AG09309 (cell line): ENCODE measurements at regions not wholly inside any gene's neighbourhood (a gene's known extent, or its start where the extent isn't known, plus 50 kb on each side); places are given as distances from the start of the nearest gene placed in this dataset.
"Not testable (repeated sequence)": the region's sequence is repeated elsewhere in the genome, so short reads cannot be mapped to it uniquely, and the experiment has no call there.

ENCODE experiments used
- DNase-seq: peaks from one replicate; pipeline ENCODE4 v3.0.0-alpha.2; 2010; ENCODE audit warnings: low read depth
- H3K4me3 ChIP-seq: 2 replicates; pipeline ENCODE4 v1.5.1; 2011; ENCODE audit warnings: mild to moderate bottlenecking, low read depth, low read length, moderate library complexity; ENCODE audit not compliant: control insufficient read depth
- TF ChIP-seq, protein P1 (sequence below): IDR thresholded peaks from 2 replicates; pipeline ENCODE4 v1.5.1; 2011; ENCODE audit warnings: mild to moderate bottlenecking, low read depth, low read length, inconsistent platforms; ENCODE audit not compliant: insufficient read depth, control insufficient read depth; ENCODE audit errors: missing control alignments

DNA sequence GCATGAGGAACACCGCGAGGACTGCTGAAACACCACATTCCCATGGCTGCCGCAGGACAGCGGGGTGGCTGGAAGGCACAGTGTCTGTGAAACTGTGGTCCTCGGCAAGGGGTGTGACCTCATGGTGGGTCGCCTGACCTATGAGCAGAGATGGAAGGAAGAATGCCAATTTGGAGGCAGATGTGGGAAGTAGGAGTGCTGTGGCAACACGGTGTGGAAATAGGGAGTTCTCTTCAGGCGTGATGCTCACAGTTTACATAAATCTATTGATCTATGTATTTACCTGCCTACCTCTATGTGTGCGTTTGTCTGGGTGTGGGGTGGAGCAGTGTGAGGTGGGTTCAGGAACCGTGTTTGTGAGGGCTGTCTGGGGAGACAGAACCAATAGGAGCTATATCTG is 62.3 kb upstream of the LSM6 start:
- TF ChIP-seq, protein P1, sequence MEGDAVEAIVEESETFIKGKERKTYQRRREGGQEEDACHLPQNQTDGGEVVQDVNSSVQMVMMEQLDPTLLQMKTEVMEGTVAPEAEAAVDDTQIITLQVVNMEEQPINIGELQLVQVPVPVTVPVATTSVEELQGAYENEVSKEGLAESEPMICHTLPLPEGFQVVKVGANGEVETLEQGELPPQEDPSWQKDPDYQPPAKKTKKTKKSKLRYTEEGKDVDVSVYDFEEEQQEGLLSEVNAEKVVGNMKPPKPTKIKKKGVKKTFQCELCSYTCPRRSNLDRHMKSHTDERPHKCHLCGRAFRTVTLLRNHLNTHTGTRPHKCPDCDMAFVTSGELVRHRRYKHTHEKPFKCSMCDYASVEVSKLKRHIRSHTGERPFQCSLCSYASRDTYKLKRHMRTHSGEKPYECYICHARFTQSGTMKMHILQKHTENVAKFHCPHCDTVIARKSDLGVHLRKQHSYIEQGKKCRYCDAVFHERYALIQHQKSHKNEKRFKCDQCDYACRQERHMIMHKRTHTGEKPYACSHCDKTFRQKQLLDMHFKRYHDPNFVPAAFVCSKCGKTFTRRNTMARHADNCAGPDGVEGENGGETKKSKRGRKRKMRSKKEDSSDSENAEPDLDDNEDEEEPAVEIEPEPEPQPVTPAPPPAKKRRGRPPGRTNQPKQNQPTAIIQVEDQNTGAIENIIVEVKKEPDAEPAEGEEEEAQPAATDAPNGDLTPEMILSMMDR: no peak
- no peak for DNase-seq
- H3K4me3 ChIP-seq: no peak overlapping the region

DNA sequence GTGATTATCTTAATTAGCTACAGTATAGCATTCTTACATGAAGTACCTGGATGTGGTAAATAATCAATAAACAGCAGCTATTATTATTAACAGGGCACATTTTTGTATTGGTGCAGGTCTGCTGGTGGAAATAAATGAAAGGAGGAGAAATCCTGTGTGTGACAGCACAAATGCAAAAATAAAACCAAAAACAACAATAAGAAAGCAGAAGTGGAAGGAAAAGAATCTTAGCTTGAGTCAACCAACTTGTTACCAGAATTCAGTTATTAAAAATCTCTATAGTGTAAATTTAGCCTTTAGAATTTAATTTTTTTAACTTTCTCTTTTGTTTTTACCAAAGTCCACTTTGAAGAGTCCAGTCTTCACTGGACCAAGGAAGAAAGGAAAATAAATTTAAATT is 63.1 kb upstream of the LSM6 start:
- TF ChIP-seq, protein P1: no peak
- H3K4me3 ChIP-seq: no peak overlapping the region

DNA sequence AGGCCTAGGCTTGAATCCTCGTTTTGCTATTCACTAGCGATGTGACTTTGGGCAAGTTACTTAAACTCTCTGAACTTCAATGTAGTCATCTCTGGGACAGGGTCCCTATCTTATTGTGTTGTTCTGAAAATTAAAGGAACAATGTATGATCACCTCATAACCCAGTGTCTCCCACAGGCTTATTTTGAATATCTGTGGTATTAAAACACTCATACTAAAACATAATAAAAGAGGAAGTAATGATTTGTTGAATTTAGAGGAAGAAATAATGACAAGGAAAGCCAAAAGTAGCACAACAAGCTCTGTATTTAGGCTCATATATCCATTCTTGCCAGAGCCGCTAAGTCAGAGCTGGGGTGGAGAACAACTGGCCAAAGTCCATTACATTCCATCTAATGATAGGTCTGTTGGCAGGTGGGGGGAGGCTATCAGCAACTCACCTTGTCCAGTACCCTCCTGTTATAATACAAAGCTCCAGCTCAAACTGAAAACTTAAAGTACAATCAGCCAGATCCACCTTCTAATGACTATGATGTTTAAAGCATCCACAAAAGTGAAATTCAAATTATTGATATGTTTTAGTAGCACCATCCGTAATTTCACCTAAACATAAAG is 64.5 kb upstream of the LSM6 start:
- no peak for DNase-seq
- TF ChIP-seq, protein P1: no peak
- H3K4me3 ChIP-seq: no peak overlapping the region

More for the DNA sequence above, 63.1 kb upstream of the LSM6 start:
- DNase-seq: no peak

DNA sequence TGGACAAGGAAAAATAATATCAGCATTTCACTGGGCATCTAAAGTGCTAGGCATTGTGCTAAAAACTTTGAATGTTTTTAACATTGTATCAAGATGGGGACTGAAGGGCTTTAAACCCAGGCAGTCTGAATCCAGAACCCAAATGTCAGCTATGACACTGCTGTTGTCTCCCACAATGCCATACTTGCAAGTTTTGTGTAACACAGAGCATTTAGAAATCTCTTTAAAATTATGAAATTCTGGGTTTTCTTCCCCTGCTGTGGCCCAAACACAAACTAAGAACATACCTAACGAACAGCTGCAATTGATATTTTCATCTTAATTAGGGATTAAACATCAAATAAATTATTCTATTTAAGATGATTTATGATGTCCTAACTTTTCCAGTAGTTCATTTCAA is 66.8 kb upstream of the LSM6 start:
- TF ChIP-seq, protein P1: no peak

DNA sequence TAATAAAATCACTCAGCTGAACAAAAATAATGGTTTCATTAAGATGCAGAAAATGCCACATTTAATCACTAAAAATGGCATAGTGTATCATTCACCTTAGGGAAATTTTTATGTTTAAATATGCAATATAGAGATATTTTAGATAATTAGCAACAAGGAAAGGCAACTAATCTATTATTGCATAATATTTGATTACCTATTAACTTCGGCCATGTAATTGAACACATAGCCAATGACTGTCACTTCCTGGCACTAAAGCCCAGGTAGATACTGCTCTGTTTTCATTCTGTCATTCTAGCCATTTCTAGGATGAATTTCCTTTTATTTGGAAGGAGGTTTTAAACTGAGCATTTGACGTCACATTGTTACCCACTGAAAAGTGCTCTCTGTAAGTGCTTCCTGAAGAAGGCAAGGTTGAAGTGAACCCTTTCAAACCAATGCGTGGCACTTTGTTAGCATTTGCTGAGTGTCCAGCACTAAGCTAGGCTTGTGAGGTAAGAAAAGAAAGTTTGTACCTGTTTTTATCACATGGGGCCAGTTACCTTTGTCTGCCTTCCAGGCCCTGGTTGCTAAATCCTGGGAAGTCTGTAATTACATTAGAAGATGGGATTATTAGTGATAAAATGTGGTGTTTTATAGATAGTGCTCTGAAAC is 67.8 kb upstream of the LSM6 start:
- no peak overlapping the region for H3K4me3 ChIP-seq
- no peak for DNase-seq
- TF ChIP-seq, protein P1: no peak

More for the DNA sequence above, 66.8 kb upstream of the LSM6 start:
- DNase-seq: no peak
- no peak overlapping the region for H3K4me3 ChIP-seq

DNA sequence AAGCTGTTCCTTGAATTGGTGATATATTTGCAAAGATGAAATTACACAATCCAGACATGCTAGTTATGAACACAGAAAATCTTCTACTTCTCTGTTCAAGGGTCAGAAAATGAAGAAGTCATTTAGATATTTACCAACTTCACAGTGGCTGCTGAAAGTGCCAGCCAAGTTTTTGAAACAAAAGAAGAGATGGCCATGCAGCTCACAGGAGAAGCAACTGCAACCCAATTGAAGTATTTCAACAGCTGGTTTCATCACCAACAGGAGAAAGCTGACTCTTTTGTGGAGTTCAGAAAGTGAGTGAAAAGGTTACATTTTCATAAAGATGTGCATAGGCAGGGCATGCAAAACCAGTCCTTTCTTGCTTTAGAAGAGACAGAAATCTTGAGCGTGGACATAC is 70.1 kb upstream of the LSM6 start:
- no peak for DNase-seq
- TF ChIP-seq, protein P1: no peak
- no peak overlapping the region for H3K4me3 ChIP-seq

DNA sequence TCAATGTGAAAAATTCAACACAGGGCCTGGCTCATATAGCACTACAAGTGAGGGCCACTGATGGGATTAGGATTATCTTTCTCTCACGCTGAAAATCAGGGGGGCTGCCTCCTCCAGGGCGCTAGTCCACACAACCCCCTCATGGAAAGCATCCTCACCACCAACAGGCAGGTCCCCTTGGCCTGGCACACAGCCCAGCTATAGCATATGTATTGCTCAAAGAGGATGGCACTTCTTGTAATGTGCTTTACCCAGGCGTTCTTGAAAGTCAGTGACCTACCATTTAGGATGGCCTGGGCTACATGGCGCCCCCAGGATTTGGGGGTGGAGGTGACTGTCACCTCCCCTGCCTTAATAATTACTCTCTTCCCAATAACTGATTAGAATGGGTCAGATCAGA is 71.0 kb upstream of the LSM6 start:
- TF ChIP-seq, protein P1: no peak
- DNase-seq: no peak

DNA sequence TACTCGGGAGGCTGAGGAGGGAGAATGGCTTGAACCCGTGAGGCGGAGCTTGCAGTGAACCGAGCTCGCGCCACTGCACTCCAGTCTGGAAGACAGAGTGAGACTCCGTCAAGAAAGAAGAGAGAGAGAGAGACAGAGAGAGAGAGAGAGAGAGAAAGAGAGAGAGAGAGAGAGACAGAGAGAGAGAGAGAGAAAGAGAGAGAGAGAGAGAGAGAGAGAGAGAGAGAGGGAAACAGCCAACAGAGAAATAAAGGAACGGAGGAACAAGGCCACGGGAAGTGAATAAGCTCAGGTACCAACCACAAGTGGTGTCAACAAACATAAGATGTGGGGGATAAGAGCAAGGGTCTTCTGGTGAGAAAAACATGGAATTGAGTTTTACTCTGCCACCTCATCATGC is 71.5 kb upstream of the LSM6 start:
- H3K4me3 ChIP-seq, DNase-seq: not testable (repeated sequence)

More for the DNA sequence above, 71.0 kb upstream of the LSM6 start:
- H3K4me3 ChIP-seq: no peak overlapping the region
